Thyroid gland (tissue), 4 donors: ENCODE measurements at regions not wholly inside any gene's neighbourhood (a gene's known extent, or its start where the extent isn't known, plus 50 kb on each side); places are given as distances from the start of the nearest gene placed in this dataset.
"Not testable (repeated sequence)": the region's sequence is repeated elsewhere in the genome, so short reads cannot be mapped to it uniquely, and the experiment has no call there.

Experiments used
- DNase-seq, 2 donors: peaks; one replicate each; pipeline ENCODE4 v3.0.0-alpha.2; 2019
- H3K27ac ChIP-seq, 3 donors: fragments of 200-600 bp; sonication (generic); 1 replicate in 2 of 3; 2 replicates in 1 of 3; pipeline ENCODE4 v1.5.1; 2016 to 2019; ENCODE audit warnings: mild to moderate bottlenecking in 1 of 3, moderate library complexity in 1 of 3
- H3K27me3 ChIP-seq: fragments of 200-600 bp; sonication (generic); one replicate; pipeline ENCODE4 v1.5.1; 2019
- H3K36me3 ChIP-seq, 2 donors: fragments of 200-600 bp; sonication (generic); one replicate each; pipeline ENCODE4 v1.5.1; 2016 to 2019
- H3K4me1 ChIP-seq, 2 donors: fragments of 200-600 bp; sonication (generic); one replicate each; pipeline ENCODE4 v1.5.1; 2017 to 2019
- H3K4me3 ChIP-seq, 3 donors: fragments of 200-600 bp; sonication (generic); replicated peaks in 1 of 3; 1 replicate in 2 of 3; 2 replicates in 1 of 3; pipeline ENCODE4 v1.5.1; 2016; ENCODE audit warnings: mild to moderate bottlenecking in 1 of 3
- H3K9me3 ChIP-seq: fragments of 200-600 bp; sonication (generic); one replicate; pipeline ENCODE4 v1.5.1; 2017
- POLR2A ChIP-seq, 2 donors: fragments of 450-650 bp; IDR thresholded peaks; one replicate each; pipeline ENCODE4 v1.6.1; 2017; ENCODE audit warnings: antibody characterized with exemption in 2 of 2, mild to moderate bottlenecking in 2 of 2, moderate library complexity in 1 of 2
- WGBS, 2 donors: methylation state at CpG; one replicate each; pipeline ENCODE4 v1.1.5; 2017; 5-methylcytosine and 5-hydroxymethylcytosine counted together
- intact Hi-C: fragments of 100-400 bp; cut with DNase I; formaldehyde crosslinking; loops from one replicate; pipeline ENCODE4 v1.15.1; 2023
- TF ChIP-seq, protein P1 (sequence below), 6 experiments: fragments of 200-600 bp in 3 of 6; fragments of 450-650 bp in 3 of 6; sonication (generic) in 3 of 6; IDR thresholded peaks; one replicate each; pipeline ENCODE4 v1.5.1; 2016 to 2019; ENCODE audit warnings: antibody characterized with exemption in 6 of 6, mild to moderate bottlenecking in 2 of 6, inconsistent platforms in 1 of 6, moderate library complexity in 1 of 6

DNA sequence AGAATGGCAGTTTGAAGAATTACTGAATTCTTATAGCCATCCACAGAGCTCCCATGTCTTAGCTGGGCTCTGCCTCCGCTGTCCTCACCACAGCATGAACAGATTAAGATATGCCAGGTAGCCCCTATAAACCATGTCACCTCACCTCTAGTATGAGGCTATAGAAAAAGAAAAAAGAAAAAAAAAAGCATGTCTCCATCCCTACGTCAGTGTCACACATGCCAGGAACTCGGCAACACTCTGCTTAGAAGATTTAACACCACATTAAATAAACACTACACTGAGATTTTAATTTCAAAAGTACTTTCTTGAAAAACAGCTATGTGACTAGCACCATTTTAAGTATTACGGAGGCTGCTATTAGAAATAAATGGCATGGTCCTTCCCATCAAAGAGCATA is 149.4 kb downstream of the CAPZA3 start:
- intact Hi-C loops: no loop called here
- no peaks in the 10 kb centered on the region for H3K27me3 ChIP-seq
- 87 to 88% methylated on average over 4 of the region's 4 CpGs for WGBS, 2 donors
- H3K9me3 ChIP-seq: no peaks in the 10 kb centered on the region
- H3K4me1 ChIP-seq: no peaks in the 10 kb centered on the region
- TF ChIP-seq, protein P1, sequence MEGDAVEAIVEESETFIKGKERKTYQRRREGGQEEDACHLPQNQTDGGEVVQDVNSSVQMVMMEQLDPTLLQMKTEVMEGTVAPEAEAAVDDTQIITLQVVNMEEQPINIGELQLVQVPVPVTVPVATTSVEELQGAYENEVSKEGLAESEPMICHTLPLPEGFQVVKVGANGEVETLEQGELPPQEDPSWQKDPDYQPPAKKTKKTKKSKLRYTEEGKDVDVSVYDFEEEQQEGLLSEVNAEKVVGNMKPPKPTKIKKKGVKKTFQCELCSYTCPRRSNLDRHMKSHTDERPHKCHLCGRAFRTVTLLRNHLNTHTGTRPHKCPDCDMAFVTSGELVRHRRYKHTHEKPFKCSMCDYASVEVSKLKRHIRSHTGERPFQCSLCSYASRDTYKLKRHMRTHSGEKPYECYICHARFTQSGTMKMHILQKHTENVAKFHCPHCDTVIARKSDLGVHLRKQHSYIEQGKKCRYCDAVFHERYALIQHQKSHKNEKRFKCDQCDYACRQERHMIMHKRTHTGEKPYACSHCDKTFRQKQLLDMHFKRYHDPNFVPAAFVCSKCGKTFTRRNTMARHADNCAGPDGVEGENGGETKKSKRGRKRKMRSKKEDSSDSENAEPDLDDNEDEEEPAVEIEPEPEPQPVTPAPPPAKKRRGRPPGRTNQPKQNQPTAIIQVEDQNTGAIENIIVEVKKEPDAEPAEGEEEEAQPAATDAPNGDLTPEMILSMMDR (IDR thresholded peaks at IDR 0.05): no peak
- TF ChIP-seq POLR2A (IDR thresholded peaks at IDR 0.05): no peak
- no peaks in the 10 kb centered on the region for H3K36me3 ChIP-seq
- DNase-seq: no peak
- H3K27ac ChIP-seq: no peak overlapping the region
- H3K4me3 ChIP-seq: no peak overlapping the region

DNA sequence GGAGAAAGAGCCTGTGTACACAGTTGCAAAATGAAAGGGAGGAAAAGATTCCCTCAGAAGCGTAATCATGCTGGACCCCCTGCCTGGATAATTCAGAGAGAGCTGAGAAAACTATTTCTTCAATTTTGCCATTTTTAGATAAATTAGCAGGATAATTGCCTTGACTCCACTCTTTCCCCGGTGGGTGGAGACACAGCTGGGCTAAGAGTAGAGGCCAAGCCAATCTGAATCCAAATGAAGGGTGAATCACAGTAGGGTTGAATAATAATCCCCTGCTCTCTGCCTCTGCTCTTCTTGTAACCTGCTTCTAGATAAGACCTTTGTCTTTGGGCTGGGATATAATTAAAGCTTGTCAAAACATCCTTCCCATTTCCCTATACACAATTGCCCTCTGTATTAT is 150.1 kb downstream of the CAPZA3 start:
- no peak for TF ChIP-seq POLR2A (IDR thresholded peaks at IDR 0.05)
- TF ChIP-seq, protein P1 (IDR thresholded peaks at IDR 0.05): no peak
- H3K4me1 ChIP-seq: no peaks in the 10 kb centered on the region
- intact Hi-C loops: no loop called here
- H3K36me3 ChIP-seq: no peaks in the 10 kb centered on the region
- no peak for DNase-seq
- 54 to 73% methylated on average over 2 of the region's 2 CpGs for WGBS, 2 donors
- no peaks in the 10 kb centered on the region for H3K9me3 ChIP-seq
- H3K27ac ChIP-seq: no peak overlapping the region
- no peak overlapping the region for H3K4me3 ChIP-seq
- H3K27me3 ChIP-seq: no peaks in the 10 kb centered on the region

DNA sequence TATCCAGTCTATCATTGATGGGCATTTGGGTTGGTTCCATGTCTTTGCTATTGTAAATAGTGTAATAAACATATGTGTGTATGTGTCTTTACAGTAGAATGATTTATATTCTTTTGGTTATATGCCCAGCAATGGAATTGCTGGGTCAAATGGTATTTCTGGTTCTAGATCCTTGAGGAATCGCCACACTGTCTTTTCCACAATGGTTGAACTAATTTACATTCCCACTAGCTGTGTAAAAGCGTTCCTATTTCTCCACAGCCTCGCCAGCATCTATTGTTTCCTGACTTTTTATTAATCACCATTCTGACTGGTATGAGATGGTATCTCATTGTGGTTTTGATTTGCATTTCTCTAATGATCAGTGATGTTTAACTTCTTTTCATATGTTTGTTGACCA is 152.7 kb downstream of the CAPZA3 start:
- H3K4me3 ChIP-seq, H3K36me3 ChIP-seq, DNase-seq, intact Hi-C loops, H3K4me1 ChIP-seq, H3K27ac ChIP-seq, H3K9me3 ChIP-seq, H3K27me3 ChIP-seq: not testable (repeated sequence)
- 95 to 97% methylated on average over 3 of the region's 3 CpGs for WGBS, 2 donors

DNA sequence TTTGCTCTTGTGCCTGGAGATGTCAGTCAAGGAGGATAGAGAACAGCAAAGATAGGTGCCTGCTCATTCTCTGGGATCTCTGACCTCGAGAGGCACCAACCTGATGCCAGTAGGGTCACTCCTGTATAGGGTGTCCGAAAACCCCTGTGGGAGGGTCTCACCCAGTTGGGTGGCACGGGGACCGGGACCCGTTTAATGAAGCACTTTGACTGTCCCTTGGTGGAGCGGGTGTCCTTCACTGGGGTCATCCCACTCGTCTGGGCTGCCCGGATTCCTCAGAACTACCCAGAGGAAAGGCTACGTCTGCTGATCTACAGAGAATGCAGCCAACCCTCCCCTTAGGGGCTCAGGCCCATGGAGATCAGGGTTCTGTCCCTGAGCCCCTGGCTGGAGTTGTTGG is 157.6 kb downstream of the CAPZA3 start:
- DNase-seq: no peak
- Histone ChIP-seq H3K9me3 (no peaks in the 10 kb centered on the region), H3K4me1 (no peaks in the 10 kb centered on the region), H3K27ac (no peak overlapping the region), H3K27me3 (no peaks in the 10 kb centered on the region), H3K4me3 (no peak overlapping the region), H3K36me3 (no peaks in the 10 kb centered on the region)
- intact Hi-C loops: no loop called here
- WGBS, 2 donors: 89 to 94% methylated on average over 5 to 8 of the region's 9 CpGs
- TF ChIP-seq, protein P1 (IDR thresholded peaks at IDR 0.05): no peak
- TF ChIP-seq POLR2A (IDR thresholded peaks at IDR 0.05): no peak

DNA sequence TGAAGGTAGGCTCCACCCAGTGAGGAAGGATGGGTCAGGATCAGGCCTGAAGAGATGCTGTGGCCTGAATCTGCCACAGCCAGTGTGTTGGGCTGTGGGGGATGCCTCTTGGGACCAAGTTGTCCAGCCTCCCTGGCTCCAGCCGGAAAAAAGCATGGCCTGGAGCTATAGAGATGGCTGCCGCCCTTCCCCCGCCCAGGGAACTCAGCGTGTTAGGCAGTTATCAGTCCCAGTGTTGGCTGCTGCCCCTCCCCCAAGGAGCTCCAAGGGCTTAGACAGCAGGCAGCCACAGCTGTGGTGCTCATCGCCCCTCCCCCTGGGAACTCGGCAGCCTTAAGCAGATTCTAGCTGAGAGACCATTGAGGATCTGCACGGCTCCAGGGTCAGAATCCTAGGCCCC is 158.0 kb downstream of the CAPZA3 start:
- H3K4me1 ChIP-seq: no peaks in the 10 kb centered on the region
- H3K27me3 ChIP-seq: no peaks in the 10 kb centered on the region
- no peak for DNase-seq
- no peak overlapping the region for H3K4me3 ChIP-seq
- no peaks in the 10 kb centered on the region for H3K9me3 ChIP-seq
- no peaks in the 10 kb centered on the region for H3K36me3 ChIP-seq
- TF ChIP-seq, protein P1 (IDR thresholded peaks at IDR 0.05): no peak
- no peak for TF ChIP-seq POLR2A (IDR thresholded peaks at IDR 0.05)
- no peak overlapping the region for H3K27ac ChIP-seq
- WGBS, 2 donors: 60 to 76% methylated on average over 7 of the region's 7 CpGs
- intact Hi-C loops: no loop called here

DNA sequence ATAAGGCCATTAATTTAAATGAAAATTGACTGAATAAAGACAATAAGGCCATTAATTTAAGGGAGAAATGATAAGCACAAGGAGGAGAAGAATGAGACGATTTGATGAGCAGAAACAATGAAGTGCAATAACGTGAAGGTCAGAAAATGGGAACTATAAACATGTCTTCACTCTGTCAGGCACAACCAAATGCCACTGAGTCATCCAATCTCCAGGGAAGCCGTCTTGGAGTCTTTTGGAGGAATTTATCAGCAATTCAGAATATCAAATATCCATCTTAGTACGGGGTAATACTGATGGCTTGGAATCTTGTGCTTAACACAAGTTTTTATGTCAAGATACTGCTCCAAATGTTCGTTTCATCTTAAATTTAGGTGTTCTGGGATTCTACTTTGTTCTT is 159.9 kb downstream of the CAPZA3 start:
- Histone ChIP-seq H3K4me3 (no peak overlapping the region), H3K27ac (no peak overlapping the region), H3K27me3 (no peaks in the 10 kb centered on the region), H3K36me3 (no peaks in the 10 kb centered on the region), H3K4me1 (no peaks in the 10 kb centered on the region), H3K9me3 (no peaks in the 10 kb centered on the region)
- WGBS, 2 donors: 68 to 85% methylated on average over 5 of the region's 5 CpGs
- no peak for DNase-seq
- intact Hi-C loops: no loop called here
- TF ChIP-seq, protein P1 (IDR thresholded peaks at IDR 0.05): no peak
- TF ChIP-seq POLR2A (IDR thresholded peaks at IDR 0.05): no peak
